ENCODE measurements at regions not wholly inside any gene's neighbourhood (a gene's known extent, or its start where the extent isn't known, plus 50 kb on each side); places are given as distances from the start of the nearest gene placed in this dataset.
"Not testable (repeated sequence)": the region's sequence is repeated elsewhere in the genome, so short reads cannot be mapped to it uniquely, and the experiment has no call there.

- DNase-seq = no peak
These were observed 1154.6 kb downstream of the BRINP3 start for GRCh38 chr1:189323091-189323490.

- DNase-seq = not testable (repeated sequence)
These were observed 1146.6 kb downstream of the BRINP3 start for GRCh38 chr1:189331071-189331470.

DNA sequence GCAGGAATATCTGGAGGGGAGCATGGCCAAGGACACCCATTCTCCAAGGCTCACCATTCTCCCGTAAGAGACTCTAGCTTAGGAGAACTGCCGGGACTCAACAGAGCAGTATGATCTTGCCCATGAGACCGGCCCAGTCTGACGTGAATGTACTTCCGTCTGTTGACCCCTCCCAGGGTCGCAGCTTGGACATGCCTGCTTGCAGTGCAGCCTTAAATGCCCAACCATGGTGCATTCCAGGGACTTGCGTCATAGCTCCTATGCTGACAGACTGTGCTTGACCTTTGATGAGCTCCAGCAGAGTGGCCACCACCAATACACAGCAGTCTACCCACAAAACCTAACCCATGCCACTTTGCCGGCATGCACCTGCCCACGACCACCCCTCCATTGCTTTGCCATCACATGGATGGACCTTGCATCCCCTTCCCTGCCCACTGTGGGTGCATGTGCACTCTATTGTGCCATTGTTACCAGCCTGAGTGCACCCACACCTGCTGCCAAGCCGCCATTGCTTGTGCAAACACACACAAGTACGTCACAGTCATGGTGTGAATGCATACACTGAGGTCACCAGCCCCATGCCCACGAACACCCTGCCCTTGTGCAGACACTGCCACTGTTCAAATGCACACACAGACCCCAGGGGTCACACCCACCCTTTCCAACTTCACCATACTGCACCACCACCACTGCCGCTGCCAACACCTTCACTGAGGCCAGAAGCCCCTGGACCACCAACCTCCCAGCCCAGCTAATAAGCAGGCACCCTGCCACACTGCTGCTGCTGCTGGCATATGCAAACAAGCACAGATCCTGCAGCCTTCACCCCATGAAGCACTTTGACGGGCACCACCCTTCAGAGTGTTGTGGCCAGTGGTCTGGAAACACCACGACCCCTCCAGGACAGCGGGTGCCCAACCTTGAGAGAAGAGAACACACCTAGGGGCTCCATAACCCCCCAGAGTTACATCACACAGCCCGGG is 1141.3 kb downstream of the BRINP3 start:
- no peak for DNase-seq

GRCh38 chr1:189349607-189350006 is 1128.1 kb downstream of the BRINP3 start:
- no peak for DNase-seq

- no peak for DNase-seq
These were observed 1126.6 kb downstream of the BRINP3 start for GRCh38 chr1:189350983-189351616.

DNA sequence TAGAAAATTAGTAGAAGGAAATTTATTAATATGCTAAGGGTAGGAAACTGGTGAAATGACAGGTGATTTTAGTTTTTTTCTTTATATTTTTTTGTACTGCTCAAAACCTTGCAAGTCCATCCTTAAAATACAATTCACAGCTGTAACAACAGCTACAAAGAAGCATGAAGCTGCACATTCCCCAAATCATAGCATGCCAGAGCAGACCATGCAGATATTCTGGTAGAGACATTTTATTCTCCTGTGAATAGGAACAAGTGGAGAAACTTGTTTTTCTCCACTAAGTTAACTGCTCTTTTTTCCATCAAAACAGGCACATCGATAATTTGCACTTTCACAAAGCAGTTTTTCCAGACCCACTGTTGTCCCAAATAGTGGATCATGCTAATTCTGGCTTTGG is 1125.7 kb downstream of the BRINP3 start:
- no peak for DNase-seq

DNA sequence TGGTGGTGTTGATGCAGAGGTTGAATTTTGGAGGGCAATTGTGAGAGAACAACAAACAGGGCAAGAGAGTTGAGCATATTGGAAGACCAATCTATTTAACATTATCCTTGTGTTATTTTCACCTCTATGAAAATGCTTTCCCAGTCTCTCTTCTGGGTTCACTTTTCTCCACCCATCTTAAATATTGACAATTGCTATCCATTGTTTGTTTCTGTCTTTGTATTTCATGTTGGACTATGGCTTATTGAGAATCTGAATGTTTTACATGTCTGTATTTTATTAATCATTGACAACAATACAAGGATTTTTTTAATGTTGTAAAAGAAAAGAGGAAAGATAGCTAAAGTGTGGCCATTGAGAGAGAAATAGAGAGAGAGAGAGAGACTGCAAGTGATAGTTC is 1121.5 kb downstream of the BRINP3 start:
- DNase-seq = no peak

GRCh38 chr1:189357317-189357716 is 1120.3 kb downstream of the BRINP3 start:
- DNase-seq = no peak

DNA sequence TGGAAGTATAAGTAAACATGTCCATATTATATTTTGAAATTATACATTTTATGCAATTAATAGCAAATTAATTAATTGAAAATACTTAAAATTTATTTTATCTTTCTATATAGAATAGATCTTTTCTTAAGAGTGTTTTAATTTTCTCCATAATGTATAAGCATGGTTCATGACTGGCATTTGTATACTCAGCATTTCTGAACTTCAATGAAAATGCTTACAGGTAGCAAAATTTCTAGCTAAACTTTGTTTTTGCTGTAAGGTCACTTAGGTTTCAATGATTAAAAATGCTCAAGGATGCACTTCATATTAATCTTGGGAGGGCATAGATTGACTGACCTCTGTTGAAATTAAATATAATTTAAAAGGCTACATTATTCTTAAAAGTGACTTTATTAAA is 1108.1 kb downstream of the BRINP3 start:
- no peak for DNase-seq

DNA sequence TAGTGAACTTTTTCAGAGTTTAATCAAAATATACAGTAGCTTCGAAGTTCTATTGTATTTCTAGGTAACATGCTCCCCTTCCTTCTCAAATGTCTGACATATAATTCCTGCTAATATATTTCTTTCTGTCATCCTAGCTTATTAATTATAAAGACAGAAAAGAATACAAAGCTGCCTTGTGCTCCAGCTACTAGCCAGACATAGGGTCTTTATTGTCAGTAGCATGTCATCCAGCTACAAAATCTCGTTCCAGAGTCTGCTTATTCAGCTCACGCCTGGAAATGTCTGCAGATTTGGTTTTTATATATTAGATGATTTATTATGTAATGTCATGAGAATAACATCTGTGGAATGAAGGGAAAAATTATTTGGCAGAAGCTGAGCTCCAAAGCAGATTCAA is 1102.8 kb downstream of the BRINP3 start:
- DNase-seq = no peak

GRCh38 chr1:189405419-189405818 is 1072.2 kb downstream of the BRINP3 start:
- DNase-seq = no peak

DNA sequence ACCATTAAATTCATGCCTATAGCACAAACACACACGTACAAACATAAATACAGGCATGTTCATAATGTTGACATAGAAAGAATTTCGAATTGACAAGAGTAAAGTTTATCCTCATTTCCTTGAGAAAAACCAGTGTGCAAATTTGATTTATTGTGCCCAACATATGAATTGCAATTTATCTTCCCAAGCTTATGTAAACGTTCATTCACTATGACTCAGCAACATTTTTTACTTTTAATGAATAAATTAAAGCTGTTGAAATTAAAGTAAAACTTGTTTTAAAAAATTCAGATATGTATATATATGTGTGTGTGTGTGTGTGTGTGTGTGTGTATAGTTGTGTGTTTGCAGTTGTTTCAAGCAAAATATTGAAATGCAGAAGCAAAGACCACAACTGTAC is 1067.9 kb downstream of the BRINP3 start:
- DNase-seq = no peak

GRCh38 chr1:189424746-189425331 is 1052.8 kb downstream of the BRINP3 start:
- no peak for DNase-seq

- no peak for DNase-seq
These were observed 1048.1 kb downstream of the BRINP3 start for GRCh38 chr1:189429610-189430009.

GRCh38 chr1:189431447-189431846 is 1046.2 kb downstream of the BRINP3 start:
- DNase-seq = no peak

DNA sequence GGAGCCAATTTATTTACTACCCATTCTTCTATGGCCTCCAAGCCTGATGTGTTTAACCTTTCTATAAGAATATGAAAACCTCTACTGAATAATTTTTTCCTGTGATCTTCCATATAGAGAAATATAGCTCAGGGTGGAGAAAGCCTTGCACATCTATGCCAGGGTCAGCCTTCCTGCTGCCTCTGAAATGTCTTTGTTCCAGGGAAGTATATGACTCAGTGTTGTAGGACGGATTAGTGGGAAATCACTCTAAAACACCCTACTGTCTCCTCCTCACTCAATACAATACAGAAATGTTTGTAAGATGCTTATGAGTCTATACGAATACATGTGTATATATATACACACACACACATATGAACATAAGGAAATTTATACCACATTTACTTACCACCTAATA is 1044.9 kb downstream of the BRINP3 start:
- no peak for DNase-seq

- DNase-seq = no peak
These were observed 1043.2 kb downstream of the BRINP3 start for GRCh38 chr1:189434461-189434860.

GRCh38 chr1:189435398-189435797 is 1042.3 kb downstream of the BRINP3 start:
- no peak for DNase-seq

DNA sequence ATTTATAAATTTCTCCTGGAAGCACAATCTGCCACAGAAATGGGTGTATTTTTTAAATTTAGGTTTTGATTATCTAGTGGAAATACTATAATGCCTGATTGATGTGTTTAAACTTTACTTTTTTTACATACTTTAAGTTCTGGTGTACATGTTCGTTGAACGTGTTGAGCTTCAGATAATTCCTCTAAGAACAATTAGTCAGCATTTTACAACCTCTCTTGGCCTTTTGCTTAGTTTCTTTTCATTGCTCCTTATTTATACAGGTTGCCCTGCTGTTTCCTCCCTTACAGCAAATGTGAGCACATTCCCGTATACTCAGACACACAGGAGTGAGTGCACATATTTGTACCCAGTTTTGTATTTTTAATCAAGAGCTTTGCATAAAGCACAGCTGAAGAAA is 1038.9 kb downstream of the BRINP3 start:
- DNase-seq = no peak

- no peak for DNase-seq
These were observed 1014.5 kb downstream of the BRINP3 start for GRCh38 chr1:189463166-189463565.

GRCh38 chr1:189496768-189497167 is 980.9 kb downstream of the BRINP3 start:
- no peak for DNase-seq

DNA sequence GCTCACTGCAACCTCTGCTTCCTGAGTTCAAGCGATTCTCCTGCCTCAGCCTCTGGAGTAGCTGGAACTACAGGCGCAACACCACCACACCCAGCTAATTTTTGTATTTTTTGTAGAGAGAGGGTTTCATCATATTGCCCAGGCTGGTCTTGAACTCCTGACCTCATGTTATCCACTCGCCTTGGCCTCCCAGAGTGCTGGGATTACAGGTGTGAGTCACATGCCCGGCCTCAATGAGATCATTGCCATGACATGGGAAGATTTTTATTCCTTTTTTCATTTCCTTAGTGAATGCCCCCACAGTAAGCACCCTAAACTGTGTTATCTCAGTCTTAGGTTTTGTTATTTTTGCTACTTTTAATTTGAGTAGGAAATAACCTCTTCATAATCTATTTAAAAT is 977.9 kb downstream of the BRINP3 start:
- DNase-seq = no peak

GRCh38 chr1:189500778-189501177 is 976.9 kb downstream of the BRINP3 start:
- DNase-seq = no peak

Measured in right lung (tissue), 2 donors.